ENCODE measurements at regions not wholly inside any gene's neighbourhood (a gene's known extent, or its start where the extent isn't known, plus 50 kb on each side); places are given as distances from the start of the nearest gene placed in this dataset.

- Histone ChIP-seq H3K79me2 (ENCODE audit: control insufficient read depth, insufficient read depth, low read length) (no peaks in the 10 kb centered on the region), H3K4me2 (ENCODE audit: control insufficient read depth, insufficient read depth) (no peak overlapping the region), H4K20me1 (ENCODE audit: control insufficient read depth, insufficient read depth) (no peaks in the 10 kb centered on the region), H3K9ac (ENCODE audit: control insufficient read depth, insufficient read depth, low read length) (no peak overlapping the region), H3K4me1 (ENCODE audit: control insufficient read depth, insufficient read depth, low read length) (no peaks in the 10 kb centered on the region), H3K9me3 (replicated peaks; ENCODE audit: control insufficient read depth, insufficient read depth, low read length) (no peaks in the 10 kb centered on the region), H3K4me3 (no peak overlapping the region), H3K27ac (ENCODE audit: control insufficient read depth, insufficient read depth) (no peak overlapping the region), H2AFZ (ENCODE audit: control insufficient read depth, low read depth, low read length) (no peak overlapping the region), H3K36me3 (ENCODE audit: control insufficient read depth in 2 of 2, insufficient read depth in 2 of 2, low read length in 1 of 2) (no peaks in the 10 kb centered on the region), H3K27me3 (replicated peaks in 1 of 2; ENCODE audit: control insufficient read depth in 2 of 2, insufficient read depth in 2 of 2, low read length in 1 of 2) (no peaks in the 10 kb centered on the region)
- RAD21 ChIA-PET (ENCODE audit: unreplicated experiment) = no interaction called here
- intact Hi-C loops (cut with micrococcal nuclease; ENCODE audit: unreplicated experiment) (no loop called here), in situ Hi-C loops (cut with MboI) (no loop called here)
- DNase-seq (ENCODE audit: low read depth, low spot score) = no peak
- SMC1A ChIA-PET (ENCODE audit: uncharacterized antibody, unreplicated experiment) = no interaction called here
- BruUV-seq (replicated peaks) = no TSS peak
- POLR2A ChIA-PET = no interaction called here
- no peak for ATAC-seq
- CTCF ChIA-PET = no interaction called here
- TF ChIP-seq TCF3 (IDR thresholded peaks at IDR 0.05; ENCODE audit: borderline replicate concordance, insufficient read depth, low read depth, low read length) (no peak), POU2F2 (IDR thresholded peaks at IDR 0.05; ENCODE audit: borderline replicate concordance, low read depth, low read length) (no peak), HSF1 (IDR thresholded peaks at IDR 0.05; ENCODE audit: low read depth, low read length) (no peak), MEF2B (IDR thresholded peaks at IDR 0.05; ENCODE audit: partially characterized antibody, poor library complexity, severe bottlenecking) (no peak), WRNIP1 (IDR thresholded peaks at IDR 0.05; ENCODE audit: borderline replicate concordance, low read depth, low read length) (no peak), NR2F1 (conservative IDR thresholded peaks at IDR 0.05) (no peak), ZNF274 (IDR thresholded peaks at IDR 0.05; ENCODE audit: insufficient read depth, insufficient read length) (no peak), CHD2 (IDR thresholded peaks at IDR 0.05; ENCODE audit: borderline replicate concordance, low read depth, low read length) (no peak), E4F1 (IDR thresholded peaks at IDR 0.05; ENCODE audit: borderline replicate concordance, partially characterized antibody) (no peak)
- FAIRE-seq = no peak
Observed at GRCh38 chr3:86149054-86149453, 841.9 kb downstream of the VGLL3 start.
